GM21529 (cell line): ENCODE measurements at regions not wholly inside any gene's neighbourhood (a gene's known extent, or its start where the extent isn't known, plus 50 kb on each side); places are given as distances from the start of the nearest gene placed in this dataset.
A peak's percentile ranks its signal among the peaks of the same experiment; 100 is the strongest.

Source experiments
- ATAC-seq: cut with Tn5 transposase; IDR thresholded peaks from one replicate; pipeline ENCODE4 v1.9.1; 2021; ENCODE audit not compliant: unreplicated experiment

GRCh38 chr4:46684041-46684440, 225.0 kb downstream of the COX7B2 start:
- ATAC-seq: no peak

GRCh38 chr4:46676364-46676763, 232.7 kb downstream of the COX7B2 start:
- ATAC-seq: no peak

GRCh38 chr4:46674326-46674725, 234.7 kb downstream of the COX7B2 start:
- no peak for ATAC-seq

- ATAC-seq: no peak
Measured at GRCh38 chr4:46667790-46668189, 241.3 kb downstream of the COX7B2 start.

GRCh38 chr4:46656071-46656470, 253.0 kb downstream of the COX7B2 start:
- no peak for ATAC-seq

GRCh38 chr4:46653842-46654241, 255.2 kb downstream of the COX7B2 start:
- ATAC-seq: no peak

GRCh38 chr4:46649390-46649789, 259.5 kb upstream of the GABRA2 start:
- no peak for ATAC-seq

- ATAC-seq: peak; percentile 88
Measured at GRCh38 chr4:46648088-46648744, 258.3 kb upstream of the GABRA2 start.

GRCh38 chr4:46645126-46645525, 255.2 kb upstream of the GABRA2 start:
- no peak for ATAC-seq
